ENCODE measurements at regions not wholly inside any gene's neighbourhood (a gene's known extent, or its start where the extent isn't known, plus 50 kb on each side); places are given as distances from the start of the nearest gene placed in this dataset.

- H3K9me3 ChIP-seq (ENCODE audit: low read depth): no peaks in the 10 kb centered on the region
- H3K36me3 ChIP-seq: no peaks in the 10 kb centered on the region
- no peak overlapping the region for H3K27ac ChIP-seq
- no peak for TF ChIP-seq CTCF (IDR thresholded peaks at IDR 0.05; ENCODE audit: low read depth, low read length)
- H3K4me1 ChIP-seq (ENCODE audit: low read depth): no peaks in the 10 kb centered on the region
- DNase-seq (ENCODE audit: low read depth in 1 of 2, low spot score in 1 of 2): no peak
- no peaks in the 10 kb centered on the region for H3K27me3 ChIP-seq
- no peak overlapping the region for H3K4me3 ChIP-seq
Measured at GRCh38 chr18:57961876-57962505, 82.0 kb upstream of the NEDD4L start.

- H3K4me1 ChIP-seq (ENCODE audit: low read depth): no peaks in the 10 kb centered on the region
- no peaks in the 10 kb centered on the region for H3K36me3 ChIP-seq
- no peaks in the 10 kb centered on the region for H3K27me3 ChIP-seq
- no peaks in the 10 kb centered on the region for H3K9me3 ChIP-seq (ENCODE audit: low read depth)
- TF ChIP-seq CTCF (IDR thresholded peaks at IDR 0.05; ENCODE audit: low read depth, low read length): no peak
- H3K4me3 ChIP-seq: no peak overlapping the region
- DNase-seq (ENCODE audit: low read depth in 1 of 2, low spot score in 1 of 2): no peak
- H3K27ac ChIP-seq: no peak overlapping the region
Measured at GRCh38 chr18:57961411-57961810, 82.6 kb upstream of the NEDD4L start.

GRCh38 chr18:57959278-57959677 is 84.7 kb upstream of the NEDD4L start:
- TF ChIP-seq CTCF (IDR thresholded peaks at IDR 0.05; ENCODE audit: low read depth, low read length): peak; percentile 49

GRCh38 chr18:57957210-57957609 is 86.8 kb upstream of the NEDD4L start:
- no peak for TF ChIP-seq CTCF (IDR thresholded peaks at IDR 0.05; ENCODE audit: low read depth, low read length)
- H3K27ac ChIP-seq: no peak overlapping the region
- H3K27me3 ChIP-seq: peaks cover 6% of the 10 kb centered on the region
- no peaks in the 10 kb centered on the region for H3K4me1 ChIP-seq (ENCODE audit: low read depth)
- DNase-seq (ENCODE audit: low read depth in 1 of 2, low spot score in 1 of 2): no peak
- no peak overlapping the region for H3K4me3 ChIP-seq
- no peaks in the 10 kb centered on the region for H3K36me3 ChIP-seq
- H3K9me3 ChIP-seq (ENCODE audit: low read depth): no peaks in the 10 kb centered on the region

More at GRCh38 chr18:57959278-57959677, 84.7 kb upstream of the NEDD4L start:
- no peak overlapping the region for H3K27ac ChIP-seq
- peaks cover 6% of the 10 kb centered on the region for H3K27me3 ChIP-seq
- H3K4me1 ChIP-seq (ENCODE audit: low read depth): no peaks in the 10 kb centered on the region
- H3K4me3 ChIP-seq: no peak overlapping the region
- no peaks in the 10 kb centered on the region for H3K36me3 ChIP-seq
- no peaks in the 10 kb centered on the region for H3K9me3 ChIP-seq (ENCODE audit: low read depth)
- DNase-seq (ENCODE audit: low read depth in 1 of 2, low spot score in 1 of 2): peak; percentile 32 to 56

GRCh38 chr18:57956491-57956890 is 87.5 kb upstream of the NEDD4L start:
- no peaks in the 10 kb centered on the region for H3K9me3 ChIP-seq (ENCODE audit: low read depth)
- no peak overlapping the region for H3K27ac ChIP-seq
- H3K4me1 ChIP-seq (ENCODE audit: low read depth): no peaks in the 10 kb centered on the region
- no peak overlapping the region for H3K4me3 ChIP-seq
- H3K36me3 ChIP-seq: no peaks in the 10 kb centered on the region
- no peak for DNase-seq (ENCODE audit: low read depth in 1 of 2, low spot score in 1 of 2)
- TF ChIP-seq CTCF (IDR thresholded peaks at IDR 0.05; ENCODE audit: low read depth, low read length): no peak
- H3K27me3 ChIP-seq: peaks cover 6% of the 10 kb centered on the region
